Medulla oblongata (tissue), 1 donor: ENCODE measurements at regions not wholly inside any gene's neighbourhood (a gene's known extent, or its start where the extent isn't known, plus 50 kb on each side); places are given as distances from the start of the nearest gene placed in this dataset.

ENCODE experiments used
- DNase-seq: peaks from one replicate; pipeline ENCODE4 v3.0.0-alpha.2; 2015; ENCODE audit errors: extremely low spot score

DNA sequence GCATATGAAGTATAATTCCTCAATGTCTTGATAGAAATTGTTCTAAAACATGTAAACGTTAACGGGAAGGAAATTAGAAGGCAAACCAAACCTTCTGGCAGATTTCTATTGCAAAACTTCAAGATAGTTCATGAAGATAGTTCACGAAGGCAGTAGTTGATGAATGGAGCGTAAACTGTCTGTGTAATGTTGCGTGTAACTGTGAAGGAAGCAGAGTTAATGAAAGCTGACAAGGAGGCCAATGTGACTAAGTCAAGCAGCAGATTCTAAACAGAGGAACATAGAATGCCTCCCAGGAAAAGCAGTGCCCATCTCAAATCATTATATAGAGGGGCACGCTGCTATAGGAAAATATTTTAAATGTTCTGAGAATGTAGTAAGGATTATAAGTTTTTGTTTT, 659.7 kb upstream of the IGFBP3 start:
- DNase-seq: no peak

DNA sequence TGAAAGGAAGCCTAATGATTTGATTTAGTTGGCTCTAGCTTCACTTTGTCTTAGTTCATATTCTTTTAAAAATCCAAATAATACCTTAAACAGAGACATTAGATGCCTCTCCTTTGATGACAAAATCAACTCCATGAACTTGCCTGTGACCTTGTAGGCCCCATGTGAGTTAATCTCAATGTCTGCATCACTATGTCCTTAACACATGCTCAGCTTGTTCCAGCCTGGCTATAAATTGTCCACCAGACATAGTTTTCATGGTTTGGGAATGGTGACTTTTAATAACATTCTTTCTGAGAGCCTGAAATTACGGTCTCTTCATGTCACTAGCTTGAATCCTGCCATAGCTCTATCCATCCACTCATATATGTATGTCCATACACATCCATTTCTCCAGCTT, 656.3 kb upstream of the IGFBP3 start:
- no peak for DNase-seq

DNA sequence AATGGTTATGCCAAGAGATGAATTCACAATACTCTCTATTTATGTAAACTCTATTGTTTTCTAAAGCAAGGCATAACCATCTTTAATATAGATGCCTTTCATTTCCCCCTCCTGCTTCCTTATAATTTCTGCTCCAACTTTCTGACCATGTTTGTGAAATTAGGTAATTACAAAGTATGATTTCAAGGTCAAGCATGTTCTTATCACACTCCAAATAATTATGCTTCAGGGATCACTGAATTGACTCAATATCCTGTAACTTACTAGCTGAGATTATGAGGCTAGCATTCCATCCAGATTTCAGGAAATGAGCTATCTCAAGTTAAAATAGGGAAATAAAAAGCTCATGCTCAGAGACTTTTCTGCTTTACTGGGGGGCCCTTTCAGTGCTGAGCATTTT, 655.9 kb upstream of the IGFBP3 start:
- no peak for DNase-seq

DNA sequence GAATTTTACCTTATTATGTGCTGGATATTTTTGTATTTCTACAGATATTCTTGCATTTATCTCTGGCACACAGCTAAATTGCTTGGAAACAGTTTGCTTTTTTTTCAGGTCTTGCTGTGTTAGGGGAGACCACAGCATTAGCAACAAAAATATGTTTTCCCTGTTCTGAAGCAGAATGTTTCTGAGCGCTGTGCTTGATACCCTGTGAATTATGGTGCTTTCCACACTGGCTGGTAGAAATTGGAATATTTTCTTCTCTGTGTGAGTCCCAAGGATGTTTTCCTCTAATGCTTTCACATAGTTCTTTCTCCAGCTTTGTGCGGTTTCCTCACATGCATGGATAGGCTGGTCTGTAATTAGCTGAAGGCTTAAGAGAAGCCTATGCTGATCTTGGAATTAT, 651.6 kb upstream of the IGFBP3 start:
- DNase-seq: no peak

DNA sequence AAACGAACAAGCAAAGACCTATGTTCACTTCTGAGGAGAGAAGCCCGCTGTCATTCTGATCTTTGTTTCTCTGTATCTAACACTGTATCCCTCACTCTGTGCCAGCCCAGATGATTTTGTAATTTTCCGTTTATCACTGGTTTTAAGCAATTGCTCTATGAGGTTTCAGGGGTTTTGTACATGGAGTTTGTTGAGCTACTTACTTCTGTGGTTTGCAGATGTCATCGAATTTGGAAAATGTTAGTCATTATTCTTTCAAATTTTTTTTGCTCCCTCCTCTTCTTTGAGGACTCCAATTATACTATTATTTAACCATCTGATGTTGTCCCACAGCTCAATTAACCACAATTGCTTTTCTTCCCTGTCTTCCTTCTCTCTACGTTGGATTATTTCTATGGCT, 650.9 kb upstream of the IGFBP3 start:
- DNase-seq: no peak

DNA sequence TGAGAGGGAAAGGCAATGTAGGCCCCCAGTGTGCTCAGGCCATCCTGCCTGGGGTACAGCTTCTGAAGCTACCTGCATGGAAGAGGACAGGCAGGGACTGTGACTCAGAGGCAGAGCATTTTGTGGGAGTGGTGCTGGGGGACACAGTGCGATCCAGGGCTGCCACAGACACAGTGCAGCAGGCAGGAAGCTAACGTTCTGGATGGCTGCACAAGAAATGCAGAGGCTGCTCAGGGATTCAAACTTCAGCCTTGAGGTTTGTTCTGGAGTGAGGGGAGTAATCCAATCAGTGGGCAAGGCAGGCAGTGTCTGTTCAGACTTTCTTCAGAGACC, 648.0 kb upstream of the IGFBP3 start:
- no peak for DNase-seq

DNA sequence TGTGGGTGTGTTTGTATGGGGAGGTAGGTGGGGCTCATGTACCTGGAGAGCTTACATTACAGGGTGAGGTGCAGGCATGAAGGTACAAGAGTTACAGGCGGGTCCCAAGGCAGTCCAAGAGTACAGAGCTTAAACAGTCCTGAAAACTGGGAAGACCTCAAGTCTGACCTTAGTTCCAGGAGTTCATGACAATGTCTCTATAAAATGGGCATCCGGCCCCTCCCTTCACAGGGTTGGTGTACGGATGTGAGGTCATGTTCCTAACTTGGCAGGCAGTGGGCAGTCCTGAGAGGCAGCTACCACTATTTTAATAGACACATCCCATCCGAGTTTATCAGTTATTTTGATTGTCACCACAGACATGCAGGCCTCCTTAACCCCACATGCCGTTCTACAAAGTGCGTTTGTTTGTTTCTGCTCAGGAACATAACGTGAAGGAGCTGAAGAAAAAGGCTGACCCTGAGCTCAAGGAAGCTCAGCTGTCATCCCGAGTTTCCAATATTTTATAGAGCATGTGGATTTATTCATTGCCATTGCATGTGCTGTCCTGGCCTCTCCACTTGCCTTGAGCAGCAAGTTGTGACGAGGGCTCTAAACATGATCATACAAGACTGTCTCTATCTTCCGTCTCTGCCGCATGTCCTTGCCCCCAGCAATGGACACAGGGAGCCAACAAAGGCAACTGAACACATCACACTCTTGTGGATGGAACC, 647.5 kb upstream of the IGFBP3 start:
- no peak for DNase-seq

DNA sequence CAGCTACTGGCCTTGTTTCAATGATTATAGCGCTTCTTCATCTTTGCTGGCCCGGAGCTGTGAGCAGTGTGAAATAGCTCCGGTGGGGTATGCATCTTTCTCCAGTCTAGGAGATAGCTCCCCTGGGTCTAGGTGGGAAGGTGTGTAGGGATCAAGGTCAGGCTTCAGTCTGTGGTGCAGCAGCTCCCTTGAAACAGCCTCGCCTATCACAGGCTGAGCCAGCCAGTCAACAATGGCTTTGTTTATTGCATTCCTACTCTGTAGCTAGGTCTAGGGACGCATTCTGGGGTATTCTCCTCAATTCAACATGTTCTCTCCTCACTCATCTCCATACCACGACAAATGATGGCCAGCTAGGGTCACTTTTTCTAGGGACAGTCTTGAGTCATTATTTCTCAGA, 646.8 kb upstream of the IGFBP3 start:
- no peak for DNase-seq

DNA sequence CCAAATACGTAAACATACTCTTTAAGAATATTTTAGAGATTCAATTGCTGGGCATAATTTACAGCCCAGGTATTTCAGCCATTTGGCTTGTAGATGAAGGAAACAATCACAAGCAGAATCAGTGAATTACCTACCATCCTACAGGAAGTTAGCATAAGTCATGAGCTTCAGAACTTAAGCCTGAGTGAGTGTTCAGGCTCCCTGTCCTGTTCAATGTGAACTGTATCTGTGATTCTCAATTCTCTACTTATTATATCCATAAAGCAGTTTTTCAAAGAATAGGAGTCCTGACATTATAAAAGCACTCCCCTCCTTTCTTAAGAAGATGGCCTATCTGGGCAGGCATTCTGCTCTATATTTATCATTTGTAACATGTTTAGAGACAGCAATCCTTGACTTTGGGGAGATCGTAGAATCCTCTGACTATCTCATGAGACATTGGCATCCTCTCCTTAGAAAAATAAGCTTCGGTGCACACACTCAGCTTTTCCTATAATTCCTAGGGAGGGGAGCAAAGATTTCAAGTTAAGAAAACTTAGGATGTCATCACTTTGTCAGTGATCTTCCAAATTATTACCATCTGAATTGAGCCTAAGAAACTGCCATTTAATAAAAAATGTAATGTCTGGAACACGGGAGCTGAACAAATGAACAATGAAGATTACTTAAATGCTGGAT, 645.2 kb upstream of the IGFBP3 start:
- DNase-seq: no peak

DNA sequence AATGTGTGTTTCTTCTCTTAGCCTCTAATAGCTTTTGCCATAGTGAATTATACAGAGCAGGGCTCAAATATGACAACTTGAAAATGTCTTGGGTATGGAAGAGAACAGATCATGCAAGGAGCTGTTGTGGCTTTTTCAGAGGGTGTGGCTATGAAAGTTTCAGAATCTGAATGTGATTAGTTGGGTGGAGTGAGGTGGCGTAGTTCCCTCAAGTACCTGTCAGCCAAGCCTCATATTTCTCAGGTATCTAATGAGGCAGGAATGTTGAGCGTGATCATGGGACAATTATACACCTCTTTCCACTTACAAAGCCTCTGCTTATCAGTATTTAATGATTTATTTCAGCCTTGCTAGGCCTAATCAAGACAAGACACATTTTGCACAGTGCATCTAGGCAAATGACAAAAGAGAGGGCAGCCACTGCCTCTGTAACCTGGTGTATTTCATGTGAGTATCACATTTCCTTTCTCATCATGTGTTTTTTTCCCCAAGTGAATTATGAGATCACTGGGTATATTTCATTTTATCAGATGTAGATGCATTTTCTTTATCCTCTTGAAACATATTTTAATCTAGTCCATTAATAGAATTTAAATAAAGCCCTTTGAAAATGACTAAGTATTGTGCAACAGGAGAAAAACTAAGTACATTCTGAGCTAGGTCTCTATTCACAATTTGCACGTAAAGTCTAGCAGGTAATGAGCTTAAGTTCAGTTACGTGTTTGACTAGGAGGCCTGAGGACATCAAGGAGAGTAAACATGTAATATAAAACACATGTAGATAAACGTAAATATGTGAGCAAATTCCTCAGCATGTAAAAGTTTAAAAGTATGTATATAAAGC, 644.4 kb upstream of the IGFBP3 start:
- no peak for DNase-seq

DNA sequence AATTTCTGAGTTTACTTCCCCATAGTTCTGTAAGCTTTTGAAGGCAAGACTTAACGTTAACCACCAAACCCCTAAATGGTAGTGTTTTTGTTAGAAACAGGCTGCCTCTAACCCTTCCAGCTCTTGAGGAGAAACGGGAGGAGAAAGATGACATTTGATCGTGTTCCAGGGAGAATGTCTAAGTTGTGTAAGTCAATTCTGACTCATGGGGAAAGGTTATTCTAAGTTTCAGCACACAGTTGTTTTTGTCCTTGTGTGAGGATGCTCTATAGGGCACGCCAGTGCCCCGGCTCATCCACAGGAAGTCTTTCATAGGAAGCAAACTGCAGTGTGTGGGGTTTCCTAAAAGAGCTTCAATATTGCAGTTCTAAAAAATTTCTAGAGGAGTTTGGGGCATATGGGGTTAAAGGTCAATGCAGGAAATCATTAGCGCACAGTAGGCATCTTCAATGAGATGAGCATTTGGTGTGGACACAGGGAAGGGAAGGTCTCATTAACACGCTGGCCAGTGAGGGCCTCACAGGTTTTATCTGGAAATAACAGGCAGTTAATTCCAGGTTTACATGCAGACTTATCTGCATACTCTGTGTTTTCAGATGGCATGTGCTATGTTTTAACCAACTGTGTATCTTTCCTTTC, 638.2 kb upstream of the IGFBP3 start:
- no peak for DNase-seq

DNA sequence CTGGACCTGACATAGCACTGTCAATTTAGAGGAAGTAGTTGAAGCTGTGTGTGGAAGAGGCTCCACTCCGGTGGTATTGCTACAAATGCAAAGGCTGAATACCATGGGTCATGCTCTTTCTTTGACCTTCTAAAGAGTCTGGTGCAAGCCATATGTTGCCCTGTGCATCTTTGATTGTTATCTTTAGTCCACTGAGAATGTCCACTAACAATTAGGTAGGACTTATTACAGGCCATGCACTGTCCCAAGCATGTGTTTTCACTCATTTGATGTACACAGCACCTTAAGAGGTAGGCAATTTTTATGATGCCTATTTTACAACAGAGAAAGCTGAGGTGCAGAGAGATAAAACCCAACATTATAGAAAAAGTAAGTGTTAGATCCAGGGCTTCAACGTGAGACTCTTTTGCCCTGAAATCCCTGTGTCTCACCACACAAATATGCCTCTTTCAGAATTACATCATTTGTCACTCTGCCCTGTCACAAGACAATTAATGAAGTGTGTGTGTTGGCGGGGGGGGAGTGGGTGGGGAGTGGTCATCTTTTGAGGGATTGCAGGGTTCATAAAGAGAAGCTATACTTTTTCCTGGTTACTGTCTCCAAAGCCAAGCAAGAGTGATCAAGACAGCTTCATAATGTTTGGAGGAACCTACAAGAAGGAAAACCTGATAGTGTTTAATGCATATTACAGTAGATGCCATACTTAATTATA, 637.6 kb upstream of the IGFBP3 start:
- DNase-seq: no peak

DNA sequence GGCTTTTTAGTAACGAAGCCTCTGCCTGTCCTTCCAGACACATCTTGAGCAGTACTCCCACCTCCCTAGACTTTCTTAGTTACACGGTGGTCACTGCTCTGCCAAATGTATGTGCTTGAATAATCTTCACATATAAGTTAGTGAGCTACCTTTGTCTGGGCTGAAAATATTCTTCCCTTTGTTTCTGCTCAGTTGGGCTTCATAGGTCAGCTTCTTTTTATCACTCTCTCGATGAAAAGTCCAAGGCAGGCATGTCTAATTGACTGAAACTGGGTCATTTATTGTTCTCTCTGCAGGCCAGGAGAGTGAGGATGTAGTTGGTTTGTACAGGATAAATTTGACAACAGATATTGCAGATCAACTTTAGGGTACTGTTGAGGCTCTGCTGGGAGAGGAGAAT, 636.7 kb upstream of the IGFBP3 start:
- DNase-seq: no peak

DNA sequence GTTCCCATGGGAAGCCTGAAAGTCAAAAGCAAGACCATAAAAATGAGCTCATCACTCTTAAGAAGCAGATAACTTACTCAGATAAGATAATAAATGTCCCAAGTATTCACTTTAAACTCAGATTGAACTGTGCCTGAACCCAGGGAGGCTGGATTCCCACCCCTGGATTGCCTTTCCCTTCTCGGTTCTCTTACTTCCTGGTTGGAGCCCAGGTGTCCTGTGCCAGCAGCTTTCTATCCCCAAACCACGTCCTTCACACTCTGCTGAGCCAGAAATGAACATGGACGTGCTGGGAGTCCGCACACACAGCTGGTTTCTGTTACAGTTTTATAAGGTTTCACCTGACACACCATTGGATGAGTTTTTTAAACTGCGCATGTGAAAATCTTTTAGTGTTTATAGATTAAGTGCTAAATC, 636.2 kb upstream of the IGFBP3 start:
- no peak for DNase-seq

DNA sequence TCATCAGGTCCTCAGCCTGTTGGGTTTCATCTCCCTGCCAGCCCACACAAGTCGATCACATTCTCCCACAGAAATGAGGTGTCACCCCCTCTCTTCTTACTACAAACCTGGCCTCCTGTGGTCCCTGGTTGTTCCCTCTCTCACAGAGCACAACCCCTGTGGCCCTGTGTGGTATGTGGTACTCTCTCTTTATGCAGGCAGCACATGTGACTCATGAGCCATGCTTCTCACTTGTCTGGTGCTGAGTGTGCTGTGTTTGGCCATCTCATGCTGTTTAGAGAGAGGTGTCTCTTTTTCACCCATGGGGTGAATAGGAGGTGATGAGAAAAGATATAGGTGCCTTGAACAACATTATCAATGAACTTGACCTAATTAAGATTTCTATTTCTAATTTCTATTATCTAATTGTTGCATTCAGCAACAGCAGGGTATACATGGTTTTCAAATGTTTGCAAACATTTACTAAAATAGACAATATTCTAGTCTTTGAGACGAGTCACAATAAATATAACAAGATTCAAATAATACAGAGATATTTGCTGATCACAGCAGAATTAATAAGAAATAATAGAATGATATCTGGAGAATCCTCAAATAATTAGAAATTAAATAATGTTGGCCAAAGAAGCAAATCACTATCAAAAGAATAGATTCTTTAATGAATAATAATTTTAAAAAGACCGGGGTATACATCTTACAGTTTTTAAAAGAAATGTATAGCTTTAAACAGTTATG, 633.8 kb upstream of the IGFBP3 start:
- DNase-seq: no peak

DNA sequence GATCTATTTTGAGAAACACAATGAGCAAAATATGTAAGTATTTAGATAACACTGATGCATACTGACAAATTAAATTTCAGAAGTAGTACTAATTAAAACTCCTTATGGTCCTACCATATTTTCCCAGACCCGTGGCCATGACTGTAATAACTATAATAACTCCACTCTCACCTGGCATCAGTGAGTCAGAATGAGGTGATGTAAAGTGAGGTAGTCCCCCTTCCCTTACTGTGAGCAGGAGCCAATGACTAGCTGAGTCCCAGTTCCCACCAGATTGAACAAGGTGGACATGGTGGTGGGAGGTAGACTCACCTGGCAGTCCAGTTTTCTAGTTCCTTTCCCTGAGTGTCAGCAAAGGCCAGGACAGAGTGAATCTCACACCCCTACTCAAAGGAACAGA, 630.5 kb upstream of the IGFBP3 start:
- DNase-seq: no peak

DNA sequence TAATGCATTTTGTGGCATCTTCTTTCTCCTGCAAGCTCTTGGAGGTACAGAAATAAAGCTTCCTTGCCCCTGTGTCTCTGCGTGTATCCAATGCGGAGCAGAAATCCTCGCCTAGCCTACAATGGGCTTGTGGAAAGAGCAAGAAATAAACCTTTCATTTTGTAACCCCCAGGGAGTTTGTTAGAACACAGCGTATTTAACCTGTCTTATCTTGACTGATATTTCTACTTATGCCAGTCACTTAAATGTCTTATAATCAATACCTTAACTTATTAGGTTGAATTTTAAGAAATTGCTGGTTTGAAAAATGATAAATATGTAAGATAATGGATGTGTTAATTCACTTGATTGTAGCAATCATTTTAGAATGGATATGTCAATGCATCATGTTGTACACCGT, 629.8 kb upstream of the IGFBP3 start:
- DNase-seq: no peak

DNA sequence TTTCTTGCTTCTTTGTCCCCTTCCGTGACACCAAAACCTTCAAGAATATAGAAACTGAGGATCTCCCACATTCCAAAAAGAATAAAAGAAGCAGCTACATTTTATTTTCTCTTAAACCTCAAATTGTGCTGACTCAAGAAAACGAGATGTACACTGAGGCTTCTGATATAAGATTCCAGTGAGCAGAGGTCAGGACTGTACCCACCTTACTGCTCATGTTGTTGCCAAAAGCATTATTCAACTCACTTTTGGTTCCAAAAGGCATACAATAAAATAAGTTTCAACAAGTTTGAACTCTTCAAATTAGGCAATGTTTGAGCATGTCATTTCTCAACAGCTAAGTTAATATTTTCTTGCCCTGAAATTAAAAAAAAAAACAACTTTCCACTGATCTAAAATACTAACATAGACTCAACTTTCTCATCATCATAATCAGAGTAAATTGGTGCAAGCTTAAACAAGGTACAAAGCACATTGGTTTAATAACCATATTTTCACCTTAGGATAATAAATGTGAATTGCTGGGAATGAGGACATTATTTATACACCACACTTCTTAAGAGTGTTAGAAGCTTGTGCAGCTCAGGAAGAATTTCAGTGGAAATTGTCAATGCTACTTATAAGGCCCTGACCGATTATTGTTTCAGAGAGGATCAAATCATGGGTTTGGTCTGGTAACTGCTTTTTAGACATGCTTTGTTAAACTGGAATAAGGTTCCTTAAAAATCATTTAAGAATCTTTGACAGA, 629.0 kb upstream of the IGFBP3 start:
- no peak for DNase-seq

DNA sequence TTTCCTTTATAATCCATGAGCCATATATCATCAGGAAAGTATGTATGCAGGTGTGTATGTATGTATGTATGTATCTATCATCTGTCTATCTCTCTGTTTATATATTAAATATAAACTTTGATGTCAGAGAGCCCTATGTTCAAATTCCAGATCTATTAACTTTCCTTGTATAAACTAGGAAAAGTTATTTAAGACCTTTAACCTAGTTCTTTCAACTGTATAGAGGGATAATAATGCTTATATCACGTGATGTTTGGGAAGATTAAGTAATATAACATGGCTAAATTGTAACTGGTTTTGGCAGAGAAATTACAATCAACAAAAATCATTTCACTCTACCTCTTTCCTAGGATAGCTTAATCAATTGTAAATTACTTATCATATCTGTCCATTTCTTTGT, 628.3 kb upstream of the IGFBP3 start:
- DNase-seq: no peak

DNA sequence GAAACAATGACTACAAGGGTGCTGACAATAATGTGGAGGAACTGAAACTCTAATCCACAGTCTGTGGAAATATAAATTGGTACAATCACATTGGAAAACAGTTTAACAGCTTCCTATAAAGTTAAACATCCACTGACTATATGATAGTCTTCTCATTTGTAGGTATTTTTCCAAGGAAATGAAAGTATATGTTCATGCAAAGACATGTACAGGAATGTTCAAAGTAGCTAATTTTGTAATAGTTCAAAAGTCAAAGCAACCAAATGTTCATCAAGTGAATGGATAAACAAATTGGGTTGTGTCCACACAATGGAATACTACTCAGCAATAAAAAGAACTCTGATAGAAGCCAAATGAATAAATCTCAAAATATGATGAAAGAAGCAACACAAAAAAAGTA, 626.0 kb upstream of the IGFBP3 start:
- no peak for DNase-seq
